K562 (cell line): ENCODE measurements at regions not wholly inside any gene's neighbourhood (a gene's known extent, or its start where the extent isn't known, plus 50 kb on each side); places are given as distances from the start of the nearest gene placed in this dataset.

Experiments
- CREB5 ChIP-seq: fragments of 250-450 bp; sonication (Bioruptor Pico); IDR thresholded peaks from 2 replicates; pipeline ENCODE4 v1.5.0; 2020; ENCODE audit warnings: mild to moderate bottlenecking
- ETS2 ChIP-seq: IDR thresholded peaks from 2 replicates; pipeline ENCODE4 v1.6.1; 2016; ENCODE audit warnings: borderline replicate concordance, missing genetic modification characterization, mild to moderate bottlenecking, moderate library complexity, missing compliant biosample characterization; ENCODE audit not compliant: poor library complexity, severe bottlenecking
- FOXM1 ChIP-seq, 2 experiments: fragments of 450-650 bp in 1 of 2; sonication (generic) in 1 of 2; formaldehyde crosslinking in 1 of 2; IDR thresholded peaks; 2 replicates each; pipeline versions ENCODE4 v1.6.1 to v1.9.0; 2017 to 2022; ENCODE audit warnings: low read depth in 2 of 2, mild to moderate bottlenecking in 2 of 2, missing genetic modification reagents in 1 of 2, moderate library complexity in 1 of 2
- HDAC1 ChIP-seq, 2 experiments: fragments of 450-650 bp; IDR thresholded peaks; 2 replicates each; pipeline ENCODE4 v1.6.1; 2016 to 2017; ENCODE audit warnings: inconsistent platforms in 1 of 2, mild to moderate bottlenecking in 1 of 2, moderate library complexity in 1 of 2
- HINFP ChIP-seq: fragments of 450-650 bp; conservative IDR thresholded peaks from 2 replicates; pipeline ENCODE4 v1.6.1; 2016; ENCODE audit warnings: missing genetic modification characterization, low read depth, mild to moderate bottlenecking, control low read depth, missing compliant biosample characterization
- HMG20A ChIP-seq: fragments of 450-650 bp; formaldehyde crosslinking; conservative IDR thresholded peaks from 2 replicates; pipeline ENCODE4 v1.4.0; 2020; ENCODE audit warnings: mild to moderate bottlenecking, mixed read lengths
- KDM2B ChIP-seq: fragments of 250-450 bp; sonication (Bioruptor Pico); IDR thresholded peaks from 2 replicates; pipeline ENCODE4 v1.8.0; 2021; ENCODE audit warnings: mild to moderate bottlenecking, moderate library complexity
- MEF2A ChIP-seq: IDR thresholded peaks from 2 replicates; pipeline ENCODE4 v1.6.1; 2011; ENCODE audit warnings: low read depth, mild to moderate bottlenecking, low read length, moderate library complexity; ENCODE audit not compliant: control insufficient read depth
- MITF ChIP-seq: IDR thresholded peaks from 2 replicates; pipeline ENCODE4 v1.6.1; 2014; ENCODE audit warnings: antibody characterized with exemption
- NFE2L1 ChIP-seq: fragments of 450-650 bp; IDR thresholded peaks from 2 replicates; pipeline ENCODE4 v1.6.1; 2016; ENCODE audit warnings: missing genetic modification characterization, low read depth, mild to moderate bottlenecking, missing compliant biosample characterization, moderate library complexity, borderline replicate concordance
- PML ChIP-seq: IDR thresholded peaks from 2 replicates; pipeline ENCODE4 v1.6.1; 2012; ENCODE audit warnings: low read length, inconsistent platforms
- RERE ChIP-seq: sonication (generic); formaldehyde crosslinking; IDR thresholded peaks from 2 replicates; pipeline ENCODE4 v1.8.0; 2023; ENCODE audit warnings: missing genetic modification reagents, mild to moderate bottlenecking, borderline replicate concordance
- SRSF3 ChIP-seq: fragments of 200-400 bp; formaldehyde crosslinking; IDR thresholded peaks from 2 replicates; pipeline ENCODE4 v1.6.1; 2016; ENCODE audit warnings: mild to moderate bottlenecking, low read length, moderate library complexity; ENCODE audit not compliant: insufficient read depth
- TSC22D4 ChIP-seq: fragments of 450-650 bp; IDR thresholded peaks from 2 replicates; pipeline ENCODE4 v1.6.1; 2016; ENCODE audit warnings: missing genetic modification characterization, missing biosample characterization, control low read depth
- ZFP30 ChIP-seq: fragments of 250-450 bp; sonication (Bioruptor Pico); IDR thresholded peaks from 2 replicates; pipeline ENCODE4 v1.8.0; 2022; ENCODE audit warnings: moderate library complexity, mild to moderate bottlenecking, inconsistent platforms, borderline replicate concordance
- ZNF551 ChIP-seq: fragments of 250-450 bp; sonication (Bioruptor Pico); IDR thresholded peaks from 2 replicates; pipeline ENCODE4 v1.5.0; 2021; ENCODE audit warnings: mild to moderate bottlenecking, moderate library complexity
- ZNF707 ChIP-seq: fragments of 250-450 bp; sonication (Bioruptor Pico); conservative IDR thresholded peaks from 2 replicates; pipeline ENCODE4 v1.8.0; 2022; ENCODE audit warnings: inconsistent platforms, mild to moderate bottlenecking, moderate library complexity
- ZNF77 ChIP-seq: fragments of 250-450 bp; sonication (Bioruptor Pico); IDR thresholded peaks from 2 replicates; pipeline ENCODE4 v1.5.0; 2020

- TF ChIP-seq RERE (CRISPR knock-in tag) (no peak), ETS2 (tag) (no peak), HINFP (tag) (no peak), NFE2L1 (tag) (no peak), CREB5 (no peak), ZNF707 (CRISPR knock-in tag) (no peak), ZFP30 (CRISPR knock-in tag) (no peak), KDM2B (CRISPR knock-in tag) (peak; percentile 7; the same call in 1 of the 2 replicates), FOXM1 (IDR thresholded peaks at IDR 0.05; ENCODE audit: low read depth) (peak; percentile 64), FOXM1 (CRISPR knock-in tag; IDR thresholded peaks at IDR 0.05; ENCODE audit: low read depth) (no peak), TSC22D4 (tag) (no peak), PML (peak; percentile 46), SRSF3 (no peak), MITF (no peak), ZNF77 (no peak), MEF2A (peak; percentile 1; the same call in 1 of the 2 replicates), ZNF551 (CRISPR knock-in tag) (no peak), HMG20A (no peak), HDAC1 (IDR thresholded peaks at IDR 0.05) (peak; percentile 75 to 87)
These were observed 215.2 kb upstream of the ZNF184 start (continued) for GRCh38 chr6:27688014-27688586.
